ENCODE measurements at regions not wholly inside any gene's neighbourhood (a gene's known extent, or its start where the extent isn't known, plus 50 kb on each side); places are given as distances from the start of the nearest gene placed in this dataset.

- TF ChIP-seq E2F5 (CRISPR knock-in tag; conservative IDR thresholded peaks at IDR 0.05) (no peak), ZNF644 (CRISPR knock-in tag; IDR thresholded peaks at IDR 0.05; ENCODE audit: low read depth) (no peak), TRIM22 (IDR thresholded peaks at IDR 0.05) (no peak), MTF1 (CRISPR knock-in tag; IDR thresholded peaks at IDR 0.05) (no peak), CTCF (CRISPR knock-in tag; IDR thresholded peaks at IDR 0.05) (peak; percentile 81), E2F1 (CRISPR knock-in tag; IDR thresholded peaks at IDR 0.05) (no peak), ZNF704 (CRISPR knock-in tag; IDR thresholded peaks at IDR 0.05; ENCODE audit: borderline replicate concordance) (no peak), ZNF281 (CRISPR knock-in tag; IDR thresholded peaks at IDR 0.05; ENCODE audit: borderline replicate concordance) (no peak), SIX4 (CRISPR knock-in tag; IDR thresholded peaks at IDR 0.05) (no peak), GTF3A (CRISPR knock-in tag; conservative IDR thresholded peaks at IDR 0.05) (no peak), JUND (CRISPR knock-in tag; IDR thresholded peaks at IDR 0.05) (no peak), KLF6 (CRISPR knock-in tag; IDR thresholded peaks at IDR 0.05) (no peak), MED13 (CRISPR knock-in tag; IDR thresholded peaks at IDR 0.05) (no peak), SMC3 (IDR thresholded peaks at IDR 0.05; ENCODE audit: low read length) (0 out of 2 replicates have a peak, but pooled peaks have one; percentile 19), ZBTB7A (CRISPR knock-in tag; IDR thresholded peaks at IDR 0.05) (no peak), ZBTB14 (CRISPR knock-in tag; IDR thresholded peaks at IDR 0.05) (no peak)
Measured at GRCh38 chr15:89003865-89004725, 84.2 kb upstream of the ABHD2 start (continued).
